D721Med (cell line): ENCODE measurements at regions not wholly inside any gene's neighbourhood (a gene's known extent, or its start where the extent isn't known, plus 50 kb on each side); places are given as distances from the start of the nearest gene placed in this dataset.

Experiments
- DNase-seq: peaks from one replicate; pipeline ENCODE4 v3.0.0; 2011; ENCODE audit warnings: low spot score; ENCODE audit not compliant: insufficient read length
- FAIRE-seq: peaks from 2 replicates; lab custom pipeline; 2011; peaks lifted over from hg19 to GRCh38; lab: Jason Lieb, UNC
- CTCF ChIP-seq: IDR thresholded peaks from 2 replicates; pipeline ENCODE4 v1.5.1; 2012; ENCODE audit warnings: mild to moderate bottlenecking, control low read depth; ENCODE audit not compliant: insufficient read depth; ENCODE audit errors: missing control alignments

GRCh38 chr5:92505925-92506324 lies 1075.1 kb downstream of the NR2F1-AS1 start:
- DNase-seq: no peak
- no peak for FAIRE-seq
- no peak for TF ChIP-seq CTCF

- TF ChIP-seq CTCF: no peak
- FAIRE-seq (no peak), DNase-seq (no peak)
These were observed 1075.9 kb downstream of the NR2F1-AS1 start for GRCh38 chr5:92505145-92505544.

- FAIRE-seq (no peak), DNase-seq (no peak)
- TF ChIP-seq CTCF: no peak
These were observed 1076.7 kb downstream of the NR2F1-AS1 start for GRCh38 chr5:92504346-92504745.

GRCh38 chr5:92500752-92501151 lies 1080.3 kb downstream of the NR2F1-AS1 start:
- DNase-seq: no peak
- no peak for TF ChIP-seq CTCF
- no peak for FAIRE-seq

- TF ChIP-seq CTCF: no peak
- DNase-seq: no peak
- FAIRE-seq: no peak
These were observed 1084.5 kb downstream of the NR2F1-AS1 start for GRCh38 chr5:92496545-92496944.

- DNase-seq (no peak), FAIRE-seq (no peak)
- TF ChIP-seq CTCF: no peak
These were observed 1086.5 kb downstream of the NR2F1-AS1 start for GRCh38 chr5:92494508-92494907.

- TF ChIP-seq CTCF: no peak
- no peak for DNase-seq
- no peak for FAIRE-seq
These were observed 1088.1 kb downstream of the NR2F1-AS1 start for GRCh38 chr5:92492908-92493307.
